ENCODE measurements at regions not wholly inside any gene's neighbourhood (a gene's known extent, or its start where the extent isn't known, plus 50 kb on each side); places are given as distances from the start of the nearest gene placed in this dataset.

DNA sequence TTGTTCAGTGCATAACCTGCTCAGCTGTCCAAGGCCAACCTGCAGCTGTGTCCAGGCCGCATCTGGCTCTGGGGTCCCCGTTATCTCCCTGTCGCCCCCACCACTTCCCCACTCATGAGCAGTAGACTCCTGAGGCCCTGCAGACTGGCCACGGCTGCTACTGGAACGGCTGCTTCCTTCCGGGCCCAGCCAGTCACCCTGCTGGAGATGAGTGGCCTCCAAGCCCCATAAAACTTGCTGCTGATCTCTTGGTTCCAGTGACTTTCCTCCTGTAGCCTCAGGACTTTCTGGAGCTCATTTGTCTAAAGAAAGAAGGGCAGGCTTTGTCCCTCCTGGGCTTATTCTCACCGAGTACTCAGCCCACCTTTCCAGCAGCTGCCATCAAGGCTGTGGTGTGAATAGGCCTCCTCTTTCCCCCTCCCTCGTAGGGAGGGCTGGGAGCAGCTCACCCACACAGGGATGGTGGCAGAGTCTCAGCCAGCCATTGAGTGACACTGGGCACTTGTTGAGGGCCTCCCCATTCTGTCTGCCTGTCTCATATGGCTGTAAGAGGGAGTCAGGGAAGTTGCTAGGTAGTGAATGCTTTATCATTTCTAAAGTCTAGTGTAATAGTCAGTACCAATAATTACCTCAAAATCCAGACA, 257.3 kb downstream of the MYCN start:
- POLR2A ChIA-PET = no interaction called here
- CTCF ChIA-PET = interaction anchor here (1.1 kb wide), 1 partner anchor 10 kb away, joined by 3 read pairs; no protein-coding TSS in a partner anchor
- TF ChIP-seq, protein P1, sequence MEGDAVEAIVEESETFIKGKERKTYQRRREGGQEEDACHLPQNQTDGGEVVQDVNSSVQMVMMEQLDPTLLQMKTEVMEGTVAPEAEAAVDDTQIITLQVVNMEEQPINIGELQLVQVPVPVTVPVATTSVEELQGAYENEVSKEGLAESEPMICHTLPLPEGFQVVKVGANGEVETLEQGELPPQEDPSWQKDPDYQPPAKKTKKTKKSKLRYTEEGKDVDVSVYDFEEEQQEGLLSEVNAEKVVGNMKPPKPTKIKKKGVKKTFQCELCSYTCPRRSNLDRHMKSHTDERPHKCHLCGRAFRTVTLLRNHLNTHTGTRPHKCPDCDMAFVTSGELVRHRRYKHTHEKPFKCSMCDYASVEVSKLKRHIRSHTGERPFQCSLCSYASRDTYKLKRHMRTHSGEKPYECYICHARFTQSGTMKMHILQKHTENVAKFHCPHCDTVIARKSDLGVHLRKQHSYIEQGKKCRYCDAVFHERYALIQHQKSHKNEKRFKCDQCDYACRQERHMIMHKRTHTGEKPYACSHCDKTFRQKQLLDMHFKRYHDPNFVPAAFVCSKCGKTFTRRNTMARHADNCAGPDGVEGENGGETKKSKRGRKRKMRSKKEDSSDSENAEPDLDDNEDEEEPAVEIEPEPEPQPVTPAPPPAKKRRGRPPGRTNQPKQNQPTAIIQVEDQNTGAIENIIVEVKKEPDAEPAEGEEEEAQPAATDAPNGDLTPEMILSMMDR (IDR thresholded peaks at IDR 0.05; ENCODE audit: control extremely low read depth, extremely low read depth, low read depth, missing control alignments) = no peak
- no peak for DNase-seq (ENCODE audit: extremely low spot score)

DNA sequence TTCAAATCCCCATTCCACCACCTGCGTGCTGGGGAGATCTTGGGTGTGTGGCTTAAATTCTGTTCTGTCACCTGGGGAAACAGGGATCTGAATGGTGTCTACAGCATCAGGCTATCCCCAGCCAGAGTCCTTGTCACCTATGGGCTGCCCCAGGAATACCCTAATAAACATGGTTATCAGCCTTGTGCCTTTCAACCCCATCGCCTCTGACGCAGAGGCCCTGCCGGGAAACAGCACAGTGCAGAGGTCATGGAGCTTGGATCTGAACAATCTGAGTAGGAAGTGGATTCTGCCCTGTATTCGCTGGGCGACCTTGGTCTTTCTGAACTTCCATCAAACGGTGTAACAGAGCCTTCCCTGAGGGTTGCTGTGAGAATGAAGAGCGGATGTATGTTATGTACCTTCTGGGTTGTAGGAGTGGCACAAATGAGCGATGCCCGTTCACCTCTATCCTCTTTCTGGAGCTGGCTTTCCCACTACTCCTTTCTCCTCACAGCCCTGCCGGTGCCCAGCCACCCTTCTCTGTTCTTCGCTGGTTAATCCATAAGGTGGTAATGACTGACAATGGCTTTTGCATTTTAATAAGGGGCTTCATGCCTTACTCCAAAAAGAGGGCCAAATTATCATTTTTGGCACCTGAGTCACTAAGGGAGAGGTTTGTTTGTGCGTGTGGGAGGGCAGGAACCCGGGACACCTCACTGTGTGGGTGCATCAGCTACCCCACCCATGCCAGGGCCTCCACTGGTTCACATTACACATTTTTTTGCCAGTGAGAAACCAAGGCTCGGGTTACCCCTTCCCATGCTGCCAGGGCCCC, 256.5 kb downstream of the MYCN start:
- ChIA-PET POLR2A (no interaction called here), CTCF (no interaction called here)
- TF ChIP-seq, protein P1 (IDR thresholded peaks at IDR 0.05; ENCODE audit: control extremely low read depth, extremely low read depth, low read depth, missing control alignments) = no peak
- DNase-seq (ENCODE audit: extremely low spot score) = no peak

DNA sequence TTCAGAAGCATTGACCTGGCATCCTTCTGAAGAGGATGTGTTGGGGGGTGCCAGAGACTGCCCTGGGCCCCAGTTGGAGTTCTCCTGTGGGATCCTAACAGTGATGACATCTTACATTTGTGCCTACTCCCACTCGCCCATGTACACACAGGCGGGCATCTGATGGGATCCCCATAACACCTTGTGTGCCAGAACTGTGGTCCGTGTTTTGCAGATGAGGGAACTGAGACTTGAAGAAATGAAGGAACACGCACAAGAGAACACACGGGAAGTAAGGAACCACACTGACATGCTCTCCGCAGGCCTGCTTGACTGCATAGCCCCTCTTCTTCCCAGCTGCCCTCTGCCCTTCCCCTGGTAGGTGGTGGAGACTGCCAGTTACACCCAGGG, 255.3 kb downstream of the MYCN start:
- TF ChIP-seq, protein P1 (IDR thresholded peaks at IDR 0.05; ENCODE audit: control extremely low read depth, extremely low read depth, low read depth, missing control alignments) = no peak
- no peak for DNase-seq (ENCODE audit: extremely low spot score)
- ChIA-PET POLR2A (no interaction called here), CTCF (no interaction called here)

DNA sequence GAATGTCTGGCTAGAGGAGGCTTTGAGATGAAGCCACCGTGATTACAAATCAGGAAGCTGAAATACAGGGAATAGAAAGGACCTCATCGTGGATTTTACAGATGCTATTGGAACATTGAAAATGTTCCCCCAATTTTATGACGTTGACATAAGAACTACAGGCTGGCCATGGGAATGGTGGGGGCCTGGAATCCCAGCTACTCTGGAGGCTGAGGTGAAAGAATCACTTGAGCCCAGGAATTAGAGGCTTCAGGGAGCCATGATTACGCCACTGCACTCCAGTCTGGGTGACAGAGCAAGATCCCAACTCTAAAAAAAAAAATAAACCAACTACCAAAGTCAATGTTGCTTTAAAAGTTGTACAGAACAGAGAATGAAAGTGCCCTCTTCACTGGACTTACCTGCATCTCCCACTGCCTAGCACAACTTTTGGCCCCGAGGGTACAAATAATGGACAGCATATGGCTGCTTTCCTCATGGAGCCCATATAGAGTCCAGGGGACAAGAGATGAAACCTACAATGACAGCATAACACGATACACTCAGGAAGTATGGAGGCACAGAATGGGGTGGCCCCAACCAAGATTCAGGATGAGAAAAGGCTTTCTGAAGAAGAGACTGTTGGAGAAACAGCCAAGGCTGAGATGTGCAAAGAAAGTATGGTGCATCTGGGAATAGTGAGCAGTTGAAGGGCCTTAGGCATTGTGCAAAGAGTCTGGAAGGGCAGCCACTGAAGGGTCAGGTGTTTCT, 254.8 kb downstream of the MYCN start:
- ChIA-PET CTCF (no interaction called here), POLR2A (no interaction called here)
- TF ChIP-seq, protein P1 (IDR thresholded peaks at IDR 0.05; ENCODE audit: control extremely low read depth, extremely low read depth, low read depth, missing control alignments) = no peak

DNA sequence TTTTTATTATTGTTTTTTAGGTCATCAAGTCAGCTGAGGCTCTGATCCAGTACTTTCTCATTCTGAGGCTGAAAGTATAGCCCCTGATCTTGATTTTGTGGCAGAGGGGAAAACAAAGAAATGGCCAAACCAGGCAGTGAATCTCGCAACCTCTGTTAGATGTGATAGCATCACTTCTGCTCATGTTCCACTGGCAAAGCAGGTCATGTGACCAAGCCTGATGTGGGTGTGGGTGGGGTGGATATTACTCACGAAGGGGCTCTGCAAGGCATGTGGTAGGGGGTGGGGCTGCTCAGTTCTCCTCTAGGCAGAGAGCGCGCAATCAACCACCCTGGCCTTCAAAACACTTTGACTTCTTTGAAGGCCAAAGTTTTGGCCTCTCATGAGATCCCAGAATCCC, 254.2 kb downstream of the MYCN start:
- CTCF ChIA-PET = no interaction called here
- no peak for DNase-seq (ENCODE audit: extremely low spot score)
- TF ChIP-seq, protein P1 (IDR thresholded peaks at IDR 0.05; ENCODE audit: control extremely low read depth, extremely low read depth, low read depth, missing control alignments) = no peak
- POLR2A ChIA-PET = no interaction called here

More for the DNA sequence above, 254.8 kb downstream of the MYCN start:
- DNase-seq (ENCODE audit: extremely low spot score) = no peak

DNA sequence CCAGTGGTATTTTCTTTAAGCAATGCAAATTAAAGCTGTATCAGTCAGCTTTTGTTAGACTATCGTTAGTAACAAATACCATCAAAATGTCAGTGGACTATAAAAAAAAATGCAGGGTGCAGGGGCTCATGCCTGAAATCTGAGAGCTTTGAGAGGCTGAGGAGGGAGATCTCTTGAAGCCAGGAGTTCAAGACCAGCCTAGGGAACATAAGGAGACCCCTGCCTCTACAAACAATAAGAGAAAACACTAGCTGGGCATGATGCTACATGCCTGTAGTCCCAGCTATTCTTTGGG, 253.7 kb downstream of the MYCN start:
- POLR2A ChIA-PET = no interaction called here
- CTCF ChIA-PET = no interaction called here
- TF ChIP-seq, protein P1 (IDR thresholded peaks at IDR 0.05; ENCODE audit: control extremely low read depth, extremely low read depth, low read depth, missing control alignments) = no peak
- no peak for DNase-seq (ENCODE audit: extremely low spot score)

Data from GM10248 (cell line).